ENCODE measurements at regions not wholly inside any gene's neighbourhood (a gene's known extent, or its start where the extent isn't known, plus 50 kb on each side); places are given as distances from the start of the nearest gene placed in this dataset.

DNA sequence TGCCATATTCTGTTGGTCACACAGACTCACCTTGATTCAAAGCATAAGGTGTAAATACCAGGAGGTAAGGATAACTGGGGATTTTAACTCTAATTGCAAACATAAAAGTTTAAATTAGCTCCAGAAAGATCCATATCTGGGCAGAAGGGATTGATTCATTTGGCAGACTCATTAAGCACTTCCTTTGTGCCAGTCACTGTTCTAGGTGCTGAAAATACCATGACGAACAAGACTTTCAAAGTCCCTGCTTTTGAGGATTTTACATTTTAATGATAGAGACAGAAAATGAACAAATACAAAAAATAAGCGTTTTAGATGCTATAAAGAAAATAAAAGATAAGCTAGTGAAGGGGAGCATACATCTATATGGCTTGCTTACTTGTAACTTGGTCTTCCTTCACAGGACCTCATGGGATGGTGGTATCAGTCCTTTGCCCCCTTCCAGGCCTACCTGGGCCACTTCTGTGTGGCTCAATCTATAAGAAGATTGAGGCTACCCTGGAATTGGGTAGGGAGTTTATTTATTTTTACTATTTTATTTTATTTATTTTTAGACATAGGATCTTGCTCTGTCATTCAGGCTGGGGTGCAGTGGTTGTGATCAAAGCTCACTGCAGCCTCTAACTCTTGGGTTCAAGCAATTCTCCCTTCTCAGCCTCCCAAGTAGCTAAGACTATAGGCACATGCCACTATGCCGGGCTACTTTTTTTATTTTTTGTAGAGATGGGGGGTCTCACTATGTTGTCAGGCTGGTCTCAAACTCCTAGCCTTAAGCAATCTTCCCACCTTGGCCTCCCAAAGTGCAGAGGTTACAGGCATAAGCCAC, 212.8 kb downstream of the MYCN start:
- TF ChIP-seq, protein P1, sequence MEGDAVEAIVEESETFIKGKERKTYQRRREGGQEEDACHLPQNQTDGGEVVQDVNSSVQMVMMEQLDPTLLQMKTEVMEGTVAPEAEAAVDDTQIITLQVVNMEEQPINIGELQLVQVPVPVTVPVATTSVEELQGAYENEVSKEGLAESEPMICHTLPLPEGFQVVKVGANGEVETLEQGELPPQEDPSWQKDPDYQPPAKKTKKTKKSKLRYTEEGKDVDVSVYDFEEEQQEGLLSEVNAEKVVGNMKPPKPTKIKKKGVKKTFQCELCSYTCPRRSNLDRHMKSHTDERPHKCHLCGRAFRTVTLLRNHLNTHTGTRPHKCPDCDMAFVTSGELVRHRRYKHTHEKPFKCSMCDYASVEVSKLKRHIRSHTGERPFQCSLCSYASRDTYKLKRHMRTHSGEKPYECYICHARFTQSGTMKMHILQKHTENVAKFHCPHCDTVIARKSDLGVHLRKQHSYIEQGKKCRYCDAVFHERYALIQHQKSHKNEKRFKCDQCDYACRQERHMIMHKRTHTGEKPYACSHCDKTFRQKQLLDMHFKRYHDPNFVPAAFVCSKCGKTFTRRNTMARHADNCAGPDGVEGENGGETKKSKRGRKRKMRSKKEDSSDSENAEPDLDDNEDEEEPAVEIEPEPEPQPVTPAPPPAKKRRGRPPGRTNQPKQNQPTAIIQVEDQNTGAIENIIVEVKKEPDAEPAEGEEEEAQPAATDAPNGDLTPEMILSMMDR (IDR thresholded peaks at IDR 0.05; ENCODE audit: low read depth, low read length) = no peak
- no peak for TF ChIP-seq POLR2A (IDR thresholded peaks at IDR 0.05; ENCODE audit: extremely low read depth, insufficient read length)
- TF ChIP-seq, protein P2, sequence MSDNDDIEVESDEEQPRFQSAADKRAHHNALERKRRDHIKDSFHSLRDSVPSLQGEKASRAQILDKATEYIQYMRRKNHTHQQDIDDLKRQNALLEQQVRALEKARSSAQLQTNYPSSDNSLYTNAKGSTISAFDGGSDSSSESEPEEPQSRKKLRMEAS (IDR thresholded peaks at IDR 0.05; ENCODE audit: low read depth, low read length) = no peak

All from NB4 (cell line).